GM23248 (cell line): ENCODE measurements at regions not wholly inside any gene's neighbourhood (a gene's known extent, or its start where the extent isn't known, plus 50 kb on each side); places are given as distances from the start of the nearest gene placed in this dataset.

ENCODE experiments used
- DNase-seq: peaks from one replicate; pipeline ENCODE4 v3.0.0-alpha.2; 2015
- H2AFZ ChIP-seq: fragments of 200-600 bp; sonication (generic); 2 replicates; pipeline ENCODE4 v1.6.1; 2016; ENCODE audit warnings: antibody characterized with exemption
- H3F3A ChIP-seq: fragments of 200-600 bp; sonication (generic); 2 replicates; pipeline ENCODE4 v1.6.1; 2016; ENCODE audit warnings: mild to moderate bottlenecking, antibody characterized with exemption, mixed run types; ENCODE audit not compliant: insufficient read depth
- H3K27ac ChIP-seq: fragments of 200-600 bp; sonication (generic); 2 replicates; pipeline ENCODE4 v1.5.1; 2016; ENCODE audit warnings: mild to moderate bottlenecking
- H3K27me3 ChIP-seq: fragments of 200-600 bp; sonication (generic); replicated peaks from 2 replicates; pipeline ENCODE4 v1.6.1; 2016; ENCODE audit warnings: mild to moderate bottlenecking; ENCODE audit not compliant: insufficient read depth
- H3K36me3 ChIP-seq: fragments of 200-600 bp; sonication (generic); 2 replicates; pipeline ENCODE4 v1.6.1; 2016; ENCODE audit warnings: low read depth, mild to moderate bottlenecking
- H3K4me1 ChIP-seq: fragments of 200-600 bp; sonication (generic); 2 replicates; pipeline ENCODE4 v1.6.1; 2016; ENCODE audit warnings: mild to moderate bottlenecking; ENCODE audit not compliant: insufficient read depth
- H3K4me2 ChIP-seq: fragments of 200-600 bp; sonication (generic); one replicate; pipeline ENCODE4 v1.6.1; 2016; ENCODE audit warnings: mild to moderate bottlenecking; ENCODE audit not compliant: unreplicated experiment
- H3K4me3 ChIP-seq: fragments of 200-600 bp; sonication (generic); 2 replicates; pipeline ENCODE4 v1.5.1; 2016; ENCODE audit warnings: mild to moderate bottlenecking
- H3K79me2 ChIP-seq: fragments of 200-600 bp; sonication (generic); 2 replicates; pipeline ENCODE4 v1.6.1; 2016; ENCODE audit warnings: mild to moderate bottlenecking; ENCODE audit not compliant: insufficient read depth
- H3K9ac ChIP-seq: fragments of 200-600 bp; sonication (generic); 2 replicates; pipeline ENCODE4 v1.6.1; 2016; ENCODE audit warnings: mild to moderate bottlenecking
- H3K9me2 ChIP-seq: fragments of 200-600 bp; sonication (generic); 2 replicates; pipeline ENCODE4 v1.6.1; 2016; ENCODE audit warnings: mixed run types, mild to moderate bottlenecking, moderate library complexity; ENCODE audit not compliant: insufficient read depth
- H3K9me3 ChIP-seq: fragments of 200-600 bp; sonication (generic); one replicate; pipeline ENCODE4 v1.6.1; 2017; ENCODE audit warnings: low read depth
- H4K20me1 ChIP-seq: fragments of 200-600 bp; sonication (generic); 2 replicates; pipeline ENCODE4 v1.6.0; 2016; ENCODE audit not compliant: insufficient read depth
- EZH2 ChIP-seq: fragments of 200-600 bp; sonication (generic); IDR thresholded peaks from 2 replicates; pipeline ENCODE4 v1.6.1; 2018; ENCODE audit warnings: antibody characterized with exemption, mild to moderate bottlenecking; ENCODE audit not compliant: insufficient read depth, poor library complexity, severe bottlenecking
- EZH2phosphoT487 ChIP-seq: fragments of 200-600 bp; sonication (generic); IDR thresholded peaks from 2 replicates; pipeline ENCODE4 v1.6.1; 2018; ENCODE audit warnings: antibody characterized with exemption, moderate library complexity, mild to moderate bottlenecking, low read depth; ENCODE audit not compliant: insufficient read depth
- WGBS, 2 experiments: methylation state at CpG; one replicate each; pipeline ENCODE4 v1.1.6; 2015 to 2017; ENCODE audit warnings: low lambda C conversion rate in 2 of 2, low coverage in 1 of 2; ENCODE audit errors: missing lambda C conversion rate in 2 of 2; 5-methylcytosine and 5-hydroxymethylcytosine counted together
- in situ Hi-C: fragments of 300-500 bp; cut with MboI; formaldehyde crosslinking; loops from 2 replicates; pipeline ENCODE4 v1.15.0; 2020

DNA sequence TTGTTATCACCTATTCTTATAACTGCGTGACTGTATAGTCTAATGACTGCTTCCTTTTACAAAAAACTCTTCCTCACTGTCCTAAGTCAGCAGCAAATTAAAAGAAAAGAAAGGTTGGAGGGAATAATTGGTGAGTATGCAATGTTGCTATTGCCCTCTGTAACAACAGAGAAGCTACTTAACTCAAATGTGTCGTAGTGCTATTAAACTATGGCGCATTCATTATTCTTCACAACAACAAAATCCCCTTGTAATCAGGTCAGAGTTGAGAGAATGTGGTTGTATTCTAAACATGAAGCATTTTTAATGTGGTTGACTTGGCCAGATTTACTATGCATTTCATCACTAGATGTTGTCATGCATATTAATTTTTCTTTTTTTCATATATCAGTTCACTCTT lies 897.8 kb upstream of the PHF14 start:
- no peaks in the 10 kb centered on the region for H3K27me3 ChIP-seq
- no peaks in the 10 kb centered on the region for H3K4me1 ChIP-seq
- in situ Hi-C loops: no loop called here
- no peaks in the 10 kb centered on the region for H3K79me2 ChIP-seq
- H4K20me1 ChIP-seq: no peaks in the 10 kb centered on the region
- no peaks in the 10 kb centered on the region for H3K9me3 ChIP-seq
- no peak overlapping the region for H3K27ac ChIP-seq
- 19 to 21% methylated on average over 3 of the region's 3 CpGs for WGBS, 2 experiments
- no peaks in the 10 kb centered on the region for H3F3A ChIP-seq
- TF ChIP-seq EZH2phosphoT487: no peak
- no peak for TF ChIP-seq EZH2
- no peaks in the 10 kb centered on the region for H3K36me3 ChIP-seq
- no peak overlapping the region for H3K9ac ChIP-seq
- DNase-seq: no peak
- no peak overlapping the region for H2AFZ ChIP-seq
- no peak overlapping the region for H3K4me2 ChIP-seq
- no peak overlapping the region for H3K4me3 ChIP-seq
- no peaks in the 10 kb centered on the region for H3K9me2 ChIP-seq

DNA sequence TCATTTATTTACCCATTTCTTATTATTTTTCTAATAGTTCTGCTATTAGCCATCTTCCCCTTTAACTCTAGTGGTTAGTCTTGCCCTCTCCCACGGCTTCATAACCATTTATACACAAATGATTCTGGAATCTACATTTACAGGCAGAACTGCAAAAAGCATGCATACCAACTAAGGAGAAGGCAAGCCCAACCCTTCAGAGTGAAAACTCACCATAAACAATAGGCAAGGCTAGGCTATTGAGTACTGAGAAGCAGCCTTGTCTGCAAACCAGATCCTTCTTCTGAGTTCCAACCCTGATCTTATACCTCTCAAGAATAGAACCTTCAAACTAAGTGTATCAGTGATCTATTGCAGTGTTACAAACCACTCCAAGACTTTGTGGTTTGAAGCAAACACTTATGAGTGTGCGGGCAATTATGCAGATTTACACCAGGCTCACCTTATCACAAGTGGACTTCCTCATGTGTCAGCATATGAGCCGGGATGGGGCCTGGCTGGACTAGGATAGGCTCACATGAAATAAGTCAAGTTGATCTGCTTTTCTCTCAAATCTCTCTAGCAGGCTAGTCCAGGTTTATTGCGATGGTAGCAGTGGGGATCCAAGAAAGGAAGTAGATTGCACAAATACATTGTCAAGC lies 896.9 kb upstream of the PHF14 start:
- no peak overlapping the region for H3K4me2 ChIP-seq
- no peak overlapping the region for H3K9ac ChIP-seq
- H3K9me2 ChIP-seq: no peaks in the 10 kb centered on the region
- no peaks in the 10 kb centered on the region for H3K4me1 ChIP-seq
- no peak overlapping the region for H3K4me3 ChIP-seq
- no peak for TF ChIP-seq EZH2phosphoT487
- TF ChIP-seq EZH2: no peak
- no peaks in the 10 kb centered on the region for H3K9me3 ChIP-seq
- no peaks in the 10 kb centered on the region for H3F3A ChIP-seq
- no peak for DNase-seq
- H3K27ac ChIP-seq: no peak overlapping the region
- no peak overlapping the region for H2AFZ ChIP-seq
- in situ Hi-C loops: no loop called here
- H3K79me2 ChIP-seq: no peaks in the 10 kb centered on the region
- WGBS, 2 experiments: 31% methylated on average over 4 of the region's 4 CpGs
- H3K27me3 ChIP-seq: no peaks in the 10 kb centered on the region
- no peaks in the 10 kb centered on the region for H4K20me1 ChIP-seq
- no peaks in the 10 kb centered on the region for H3K36me3 ChIP-seq

DNA sequence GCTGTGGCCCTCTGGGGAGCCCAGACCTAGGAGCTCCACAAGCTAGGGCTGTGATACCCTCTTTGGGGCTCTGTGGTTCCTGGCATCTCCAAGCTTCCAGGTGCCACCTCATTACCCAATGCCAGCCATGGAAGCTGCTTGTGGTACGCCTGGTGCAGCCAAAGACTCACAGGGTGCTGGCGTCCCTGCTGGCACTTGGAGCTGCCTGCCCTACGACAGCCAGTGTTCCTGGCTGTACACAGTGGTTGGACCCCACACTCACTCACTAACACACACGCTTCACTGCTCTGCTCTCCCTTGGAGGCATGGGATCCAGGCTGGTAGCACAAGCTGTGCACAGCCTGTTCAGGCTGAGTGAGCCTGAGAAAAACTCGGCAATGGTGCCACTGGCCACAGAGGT lies 894.1 kb upstream of the PHF14 start:
- Histone ChIP-seq H3F3A (no peaks in the 10 kb centered on the region), H3K9me2 (no peaks in the 10 kb centered on the region), H3K9ac (no peak overlapping the region), H3K27ac (no peak overlapping the region), H3K4me2 (no peak overlapping the region), H3K4me1 (no peaks in the 10 kb centered on the region), H2AFZ (no peak overlapping the region), H4K20me1 (no peaks in the 10 kb centered on the region), H3K27me3 (no peaks in the 10 kb centered on the region), H3K9me3 (no peaks in the 10 kb centered on the region), H3K79me2 (no peaks in the 10 kb centered on the region), H3K4me3 (no peak overlapping the region), H3K36me3 (no peaks in the 10 kb centered on the region)
- no peak for DNase-seq
- in situ Hi-C loops: no loop called here
- 18 to 21% methylated on average over 5 of the region's 5 CpGs for WGBS, 2 experiments
- TF ChIP-seq EZH2phosphoT487: no peak
- TF ChIP-seq EZH2: no peak

DNA sequence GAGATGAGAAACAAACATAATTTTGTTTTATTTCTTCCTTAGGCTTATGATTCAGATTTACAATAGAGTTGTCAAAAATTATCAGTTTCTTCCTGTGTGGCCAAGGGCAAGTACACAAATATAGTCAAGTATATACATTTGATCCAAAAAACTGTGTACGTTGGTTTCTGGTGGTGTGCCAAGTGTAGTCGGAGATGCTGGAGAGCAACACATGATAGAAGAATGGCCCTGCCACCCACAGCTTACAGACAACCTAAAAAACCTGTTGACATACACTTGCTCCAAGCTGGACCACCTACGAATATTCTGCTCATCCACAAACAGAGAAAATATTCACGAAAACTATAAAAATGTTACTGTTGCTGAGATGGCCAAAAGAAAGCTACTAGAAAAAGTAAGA lies 890.8 kb upstream of the PHF14 start:
- no peaks in the 10 kb centered on the region for H3K4me1 ChIP-seq
- no peaks in the 10 kb centered on the region for H3K79me2 ChIP-seq
- no peaks in the 10 kb centered on the region for H3K9me3 ChIP-seq
- no peak overlapping the region for H3K27ac ChIP-seq
- H3K4me3 ChIP-seq: no peak overlapping the region
- H3F3A ChIP-seq: no peaks in the 10 kb centered on the region
- in situ Hi-C loops: no loop called here
- no peak overlapping the region for H2AFZ ChIP-seq
- H3K9me2 ChIP-seq: no peaks in the 10 kb centered on the region
- no peaks in the 10 kb centered on the region for H3K27me3 ChIP-seq
- no peak for TF ChIP-seq EZH2
- H3K4me2 ChIP-seq: no peak overlapping the region
- no peak overlapping the region for H3K9ac ChIP-seq
- H4K20me1 ChIP-seq: no peaks in the 10 kb centered on the region
- DNase-seq: no peak
- H3K36me3 ChIP-seq: no peaks in the 10 kb centered on the region
- 13 to 36% methylated on average over 4 of the region's 4 CpGs for WGBS, 2 experiments

DNA sequence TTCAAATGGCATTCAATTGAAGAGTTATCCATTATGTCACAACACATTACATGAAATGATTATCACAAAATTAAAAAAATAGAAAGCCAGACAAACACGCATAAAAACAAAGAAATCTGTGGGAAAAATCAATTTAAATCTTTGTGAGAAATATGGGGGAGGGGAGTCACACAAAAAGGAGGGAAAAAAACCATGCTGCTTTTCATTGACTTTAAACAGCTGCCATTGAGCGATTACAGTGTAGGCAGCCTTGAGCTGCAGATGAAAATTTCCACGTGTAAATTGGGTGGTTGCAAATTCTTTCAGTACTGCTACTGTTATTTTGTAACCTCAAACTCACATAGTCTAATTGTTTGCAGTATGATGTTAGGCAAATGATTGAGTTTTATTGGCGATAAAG lies 889.9 kb upstream of the PHF14 start:
- in situ Hi-C loops: no loop called here
- no peaks in the 10 kb centered on the region for H3K4me1 ChIP-seq
- 14 to 20% methylated on average over 4 of the region's 4 CpGs for WGBS, 2 experiments

More for the DNA sequence above, 889.9 kb upstream of the PHF14 start:
- Histone ChIP-seq H3K4me3 (no peak overlapping the region), H3K9ac (no peak overlapping the region), H3K9me3 (no peaks in the 10 kb centered on the region), H3F3A (no peaks in the 10 kb centered on the region), H3K36me3 (no peaks in the 10 kb centered on the region), H3K27ac (no peak overlapping the region), H3K27me3 (no peaks in the 10 kb centered on the region), H3K79me2 (no peaks in the 10 kb centered on the region), H3K4me2 (no peak overlapping the region), H3K9me2 (no peaks in the 10 kb centered on the region), H2AFZ (no peak overlapping the region), H4K20me1 (no peaks in the 10 kb centered on the region)
- no peak for DNase-seq
- TF ChIP-seq EZH2phosphoT487: no peak
- TF ChIP-seq EZH2: no peak
